Esophagus muscularis mucosa (tissue), 3 donors: ENCODE measurements at regions not wholly inside any gene's neighbourhood (a gene's known extent, or its start where the extent isn't known, plus 50 kb on each side); places are given as distances from the start of the nearest gene placed in this dataset.

ENCODE experiments used
- POLR2A ChIP-seq: fragments of 450-650 bp; IDR thresholded peaks from one replicate; pipeline ENCODE4 v1.6.1; 2017; ENCODE audit warnings: antibody characterized with exemption, moderate library complexity, mild to moderate bottlenecking, low read depth
- TF ChIP-seq, protein P1 (sequence below), 3 experiments: fragments of 200-600 bp in 2 of 3; fragments of 450-650 bp in 1 of 3; sonication (generic) in 2 of 3; IDR thresholded peaks; one replicate each; pipeline ENCODE4 v1.5.1; 2017 to 2019; ENCODE audit warnings: antibody characterized with exemption in 3 of 3, mild to moderate bottlenecking in 2 of 3, moderate library complexity in 1 of 3

DNA sequence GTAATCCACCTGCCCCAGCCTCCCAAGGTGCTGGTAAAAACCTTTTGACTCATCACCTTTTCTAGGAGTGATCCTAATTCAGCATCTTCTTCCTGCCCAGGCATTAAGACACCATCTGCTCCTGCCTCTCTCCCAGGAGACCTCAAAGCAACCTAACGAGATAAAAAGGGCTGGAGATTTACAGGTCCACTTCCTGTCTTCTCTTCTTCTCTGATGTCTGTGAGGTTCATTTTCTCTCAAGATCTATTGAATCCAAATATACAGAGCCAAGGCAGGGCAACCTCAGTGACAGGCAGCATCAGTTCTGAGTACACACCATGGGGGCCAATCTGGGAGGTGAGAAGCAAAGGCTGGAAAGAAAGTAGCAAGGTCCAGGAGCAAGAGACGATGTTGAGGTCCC is 219.4 kb downstream of the SETD4 start:
- TF ChIP-seq, protein P1, sequence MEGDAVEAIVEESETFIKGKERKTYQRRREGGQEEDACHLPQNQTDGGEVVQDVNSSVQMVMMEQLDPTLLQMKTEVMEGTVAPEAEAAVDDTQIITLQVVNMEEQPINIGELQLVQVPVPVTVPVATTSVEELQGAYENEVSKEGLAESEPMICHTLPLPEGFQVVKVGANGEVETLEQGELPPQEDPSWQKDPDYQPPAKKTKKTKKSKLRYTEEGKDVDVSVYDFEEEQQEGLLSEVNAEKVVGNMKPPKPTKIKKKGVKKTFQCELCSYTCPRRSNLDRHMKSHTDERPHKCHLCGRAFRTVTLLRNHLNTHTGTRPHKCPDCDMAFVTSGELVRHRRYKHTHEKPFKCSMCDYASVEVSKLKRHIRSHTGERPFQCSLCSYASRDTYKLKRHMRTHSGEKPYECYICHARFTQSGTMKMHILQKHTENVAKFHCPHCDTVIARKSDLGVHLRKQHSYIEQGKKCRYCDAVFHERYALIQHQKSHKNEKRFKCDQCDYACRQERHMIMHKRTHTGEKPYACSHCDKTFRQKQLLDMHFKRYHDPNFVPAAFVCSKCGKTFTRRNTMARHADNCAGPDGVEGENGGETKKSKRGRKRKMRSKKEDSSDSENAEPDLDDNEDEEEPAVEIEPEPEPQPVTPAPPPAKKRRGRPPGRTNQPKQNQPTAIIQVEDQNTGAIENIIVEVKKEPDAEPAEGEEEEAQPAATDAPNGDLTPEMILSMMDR (IDR thresholded peaks at IDR 0.05), result no peak
- no peak for TF ChIP-seq POLR2A
